ENCODE measurements at regions not wholly inside any gene's neighbourhood (a gene's known extent, or its start where the extent isn't known, plus 50 kb on each side); places are given as distances from the start of the nearest gene placed in this dataset.

DNA sequence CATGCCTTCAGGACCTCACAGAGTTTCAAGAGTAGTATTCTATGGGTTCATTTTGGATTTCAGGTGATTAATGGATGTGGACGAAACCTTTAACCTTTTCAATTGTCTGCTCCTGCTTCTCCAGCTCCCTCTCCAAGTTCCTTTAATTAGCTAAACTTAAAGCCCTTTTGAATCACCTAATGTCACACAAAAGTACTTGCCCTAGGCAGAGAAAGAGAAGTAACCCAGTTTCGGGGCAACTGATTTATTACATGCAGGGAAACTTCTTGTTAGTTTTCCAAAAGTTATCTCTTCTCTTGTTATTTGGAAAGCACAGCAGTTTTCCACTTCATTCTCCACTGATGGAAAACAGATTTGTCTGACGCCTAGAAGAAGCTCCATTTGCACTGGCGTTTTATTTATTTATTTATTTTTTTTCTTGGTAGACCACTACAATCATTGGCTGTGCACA is 407.7 kb upstream of the JARID2 start:
- peaks cover 0 to 3% (median 0%) of the 10 kb centered on the region in 11 donors for H3K9me3 Mint-ChIP-seq
- POLR2A ChIA-PET: no interaction called here

DNA sequence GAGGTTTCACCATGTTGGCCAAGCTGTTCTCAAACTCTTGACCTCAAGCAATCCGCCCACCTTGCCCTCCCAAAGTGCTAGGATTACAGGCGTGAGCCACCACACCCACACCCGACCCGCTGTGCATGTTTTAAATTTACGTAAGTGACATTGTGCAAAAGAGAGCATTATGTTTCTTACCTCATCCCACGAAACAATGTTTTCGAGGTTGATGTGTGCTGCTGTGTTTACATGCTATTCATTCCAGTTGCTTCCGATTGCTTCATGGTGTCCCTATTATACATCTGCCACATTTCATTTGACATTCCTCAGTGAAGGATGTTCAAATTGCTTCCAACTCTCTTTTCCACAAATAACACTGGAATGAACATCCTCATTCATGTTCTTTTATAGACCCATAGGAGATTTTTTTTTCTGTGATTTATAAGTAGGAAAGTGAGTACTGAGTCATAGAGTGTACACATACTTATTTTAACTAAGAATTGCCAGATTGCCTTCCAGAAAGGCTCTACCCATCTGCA is 403.9 kb upstream of the JARID2 start:
- H3K27me3 ChIP-seq (ENCODE audit: control insufficient read depth in 2 of 2, insufficient read depth in 2 of 2, low read length in 2 of 2): no peaks in the 10 kb centered on the region
- POLR2A ChIA-PET: no interaction called here
- DNase-seq: no peak
- Mint-ChIP-seq H3K4me1 (peaks cover 0 to 4% (median 0%) of the 10 kb centered on the region in 7 donors), H3K27ac (no peak overlapping the region), H3K4me3 (no peak overlapping the region), H3K9me3 (peaks cover 0 to 3% (median 0%) of the 10 kb centered on the region in 11 donors), H3K36me3 (peaks cover 0 to 4% (median 0%) of the 10 kb centered on the region in 5 donors), H3K27me3 (peaks cover 0 to 11% (median 0%) of the 10 kb centered on the region in 5 donors)
- H3K4me1 ChIP-seq (ENCODE audit: control insufficient read depth in 2 of 2, insufficient read depth in 2 of 2, low read length in 2 of 2): no peaks in the 10 kb centered on the region
- intact Hi-C loops (cut with micrococcal nuclease): no loop called here
- no peaks in the 10 kb centered on the region for H3K9me3 ChIP-seq (ENCODE audit: control insufficient read depth in 2 of 3, low read length in 3 of 3)
- no peaks in the 10 kb centered on the region for H3K36me3 ChIP-seq (ENCODE audit: control insufficient read depth in 2 of 3, insufficient read depth in 3 of 3, low read length in 3 of 3)
- H3K4me3 ChIP-seq (ENCODE audit: low read length): no peak overlapping the region
- peak; percentile 37 for ATAC-seq
- CTCF ChIA-PET: no interaction called here
- no peak overlapping the region for H3K27ac ChIP-seq (ENCODE audit: low read depth, low read length)

More for the DNA sequence above, 407.7 kb upstream of the JARID2 start:
- no peak overlapping the region for H3K27ac ChIP-seq (ENCODE audit: low read depth, low read length)
- no peak overlapping the region for H3K4me3 Mint-ChIP-seq
- DNase-seq (no peak), ATAC-seq (no peak)
- peaks cover 0 to 11% (median 0%) of the 10 kb centered on the region in 5 donors for H3K27me3 Mint-ChIP-seq
- H3K9me3 ChIP-seq (ENCODE audit: control insufficient read depth in 2 of 3, low read length in 3 of 3): no peaks in the 10 kb centered on the region
- H3K4me1 Mint-ChIP-seq: peaks cover 0 to 5% (median 0%) of the 10 kb centered on the region in 7 donors
- no peak overlapping the region for H3K27ac Mint-ChIP-seq
- intact Hi-C loops (cut with micrococcal nuclease): no loop called here
- H3K36me3 ChIP-seq (ENCODE audit: control insufficient read depth in 2 of 3, insufficient read depth in 3 of 3, low read length in 3 of 3): no peaks in the 10 kb centered on the region
- H3K4me1 ChIP-seq (ENCODE audit: control insufficient read depth in 2 of 2, insufficient read depth in 2 of 2, low read length in 2 of 2): no peaks in the 10 kb centered on the region
- CTCF ChIA-PET: interaction anchor here (0.6 kb wide), 1 partner anchor 26 kb away, joined by 4 read pairs; no protein-coding TSS in a partner anchor
- H3K36me3 Mint-ChIP-seq: peaks cover 0 to 2% (median 0%) of the 10 kb centered on the region in 5 donors
- no peaks in the 10 kb centered on the region for H3K27me3 ChIP-seq (ENCODE audit: control insufficient read depth in 2 of 2, insufficient read depth in 2 of 2, low read length in 2 of 2)
- H3K4me3 ChIP-seq (ENCODE audit: low read length): no peak overlapping the region

DNA sequence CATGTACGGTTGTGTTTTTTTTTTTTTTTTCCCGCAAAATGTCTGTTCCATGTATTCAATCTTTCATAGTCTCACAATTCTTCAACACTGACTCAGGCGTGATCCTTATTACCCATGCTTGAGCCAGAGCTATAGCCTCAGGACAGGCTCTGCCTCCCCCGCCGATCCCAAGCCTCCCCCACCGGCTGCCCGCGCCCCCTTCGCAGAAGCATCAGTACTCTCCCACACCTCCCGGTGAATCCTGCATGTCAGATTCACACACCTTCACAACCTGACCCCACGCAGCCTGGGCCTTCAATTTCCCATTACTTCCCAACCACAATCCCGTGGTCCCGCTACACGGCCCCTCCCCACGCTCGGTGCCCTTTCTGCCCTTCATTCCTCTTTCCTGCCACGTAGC is 401.5 kb upstream of the JARID2 start:
- POLR2A ChIA-PET: no interaction called here
- no peak for ATAC-seq

DNA sequence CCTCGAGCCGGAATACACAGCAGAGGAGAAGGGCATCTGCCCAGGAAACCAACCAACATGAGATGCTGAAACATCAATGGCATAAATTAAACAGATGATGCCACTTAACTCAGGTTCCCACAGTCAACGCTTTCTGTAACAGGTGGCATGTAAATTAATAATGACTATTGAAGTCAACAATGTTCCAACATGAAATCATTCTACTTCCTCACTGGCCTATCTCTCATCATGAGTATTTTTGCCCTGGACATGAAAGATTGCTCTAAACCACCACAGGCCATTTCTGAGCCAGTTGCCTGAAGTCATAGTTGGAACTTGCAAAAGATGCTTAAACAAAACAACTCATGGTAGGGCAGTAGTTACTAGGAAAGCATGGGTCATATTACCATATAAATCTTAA is 397.9 kb upstream of the JARID2 start:
- H3K9me3 Mint-ChIP-seq: peaks cover 0 to 2% (median 0%) of the 10 kb centered on the region in 11 donors
- no peaks in the 10 kb centered on the region for H3K4me1 ChIP-seq (ENCODE audit: control insufficient read depth in 2 of 2, insufficient read depth in 2 of 2, low read length in 2 of 2)
- H3K27ac ChIP-seq (ENCODE audit: low read depth, low read length): no peak overlapping the region
- no peak overlapping the region for H3K27ac Mint-ChIP-seq
- intact Hi-C loops (cut with micrococcal nuclease): no loop called here
- ChIA-PET POLR2A (no interaction called here), CTCF (no interaction called here)
- ATAC-seq (no peak), DNase-seq (no peak)
- H3K4me3 Mint-ChIP-seq: no peak overlapping the region
- no peaks in the 10 kb centered on the region for H3K36me3 ChIP-seq (ENCODE audit: control insufficient read depth in 2 of 3, insufficient read depth in 3 of 3, low read length in 3 of 3)
- H3K36me3 Mint-ChIP-seq: peaks cover 0 to 4% (median 0%) of the 10 kb centered on the region in 5 donors
- H3K4me1 Mint-ChIP-seq: no peaks in the 10 kb centered on the region
- H3K27me3 Mint-ChIP-seq: peaks cover 0 to 2% (median 0%) of the 10 kb centered on the region in 5 donors
- H3K9me3 ChIP-seq (ENCODE audit: control insufficient read depth in 2 of 3, low read length in 3 of 3): no peaks in the 10 kb centered on the region
- no peak overlapping the region for H3K4me3 ChIP-seq (ENCODE audit: low read length)
- H3K27me3 ChIP-seq (ENCODE audit: control insufficient read depth in 2 of 2, insufficient read depth in 2 of 2, low read length in 2 of 2): no peaks in the 10 kb centered on the region

More for the DNA sequence above, 401.5 kb upstream of the JARID2 start:
- peak overlapping the region in 1 of 9 donors; percentile 25 for H3K27ac Mint-ChIP-seq
- H3K4me1 Mint-ChIP-seq: peaks cover 0 to 4% (median 0%) of the 10 kb centered on the region in 7 donors
- H3K36me3 Mint-ChIP-seq: peaks cover 0 to 4% (median 0%) of the 10 kb centered on the region in 5 donors
- Histone ChIP-seq H3K36me3 (ENCODE audit: control insufficient read depth in 2 of 3, insufficient read depth in 3 of 3, low read length in 3 of 3) (no peaks in the 10 kb centered on the region), H3K9me3 (ENCODE audit: control insufficient read depth in 2 of 3, low read length in 3 of 3) (no peaks in the 10 kb centered on the region), H3K4me1 (ENCODE audit: control insufficient read depth in 2 of 2, insufficient read depth in 2 of 2, low read length in 2 of 2) (no peaks in the 10 kb centered on the region), H3K27me3 (ENCODE audit: control insufficient read depth in 2 of 2, insufficient read depth in 2 of 2, low read length in 2 of 2) (no peaks in the 10 kb centered on the region), H3K27ac (ENCODE audit: low read depth, low read length) (no peak overlapping the region), H3K4me3 (ENCODE audit: low read length) (no peak overlapping the region)
- CTCF ChIA-PET: interaction anchor here (0.7 kb wide), 1 partner anchor 29 kb away, joined by 6 read pairs; no protein-coding TSS in a partner anchor
- DNase-seq: no peak
- intact Hi-C loops (cut with micrococcal nuclease): no loop called here
- no peak overlapping the region for H3K4me3 Mint-ChIP-seq
- peaks cover 0 to 5% (median 0%) of the 10 kb centered on the region in 11 donors for H3K9me3 Mint-ChIP-seq
- peaks cover 0 to 5% (median 0%) of the 10 kb centered on the region in 5 donors for H3K27me3 Mint-ChIP-seq

DNA sequence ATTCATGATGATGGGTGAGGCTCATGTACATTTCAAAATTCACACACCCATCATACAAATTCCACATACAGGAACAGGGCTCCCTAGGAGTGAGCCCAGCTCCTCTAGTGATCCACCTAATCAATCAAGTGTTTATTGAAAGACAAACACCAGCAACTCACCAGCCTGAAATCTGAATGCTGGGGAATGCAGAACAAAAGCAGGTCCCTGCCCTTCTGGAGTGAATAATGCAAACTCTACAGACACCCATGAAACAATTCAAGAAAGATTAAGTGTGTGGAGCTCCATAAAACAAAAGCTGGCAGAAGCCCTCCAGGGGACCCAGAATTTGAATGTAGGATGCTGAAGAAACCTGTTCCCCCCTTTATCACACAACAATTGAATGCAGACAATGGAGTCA is 396.7 kb upstream of the JARID2 start:
- no peaks in the 10 kb centered on the region for H3K9me3 ChIP-seq (ENCODE audit: control insufficient read depth in 2 of 3, low read length in 3 of 3)
- H3K27me3 Mint-ChIP-seq: peaks cover 0 to 2% (median 0%) of the 10 kb centered on the region in 5 donors
- H3K9me3 Mint-ChIP-seq: peaks cover 0 to 2% (median 0%) of the 10 kb centered on the region in 11 donors
- no peak overlapping the region for H3K4me3 ChIP-seq (ENCODE audit: low read length)
- no peaks in the 10 kb centered on the region for H3K4me1 Mint-ChIP-seq
- H3K27ac ChIP-seq (ENCODE audit: low read depth, low read length): no peak overlapping the region
- H3K36me3 Mint-ChIP-seq: peaks cover 0 to 4% (median 0%) of the 10 kb centered on the region in 5 donors
- POLR2A ChIA-PET: no interaction called here
- H3K4me1 ChIP-seq (ENCODE audit: control insufficient read depth in 2 of 2, insufficient read depth in 2 of 2, low read length in 2 of 2): no peaks in the 10 kb centered on the region
- no peak overlapping the region for H3K4me3 Mint-ChIP-seq
- intact Hi-C loops (cut with micrococcal nuclease): no loop called here
- DNase-seq (no peak), ATAC-seq (no peak)
- H3K27ac Mint-ChIP-seq: no peak overlapping the region
- CTCF ChIA-PET: no interaction called here
- H3K36me3 ChIP-seq (ENCODE audit: control insufficient read depth in 2 of 3, insufficient read depth in 3 of 3, low read length in 3 of 3): no peaks in the 10 kb centered on the region
- no peaks in the 10 kb centered on the region for H3K27me3 ChIP-seq (ENCODE audit: control insufficient read depth in 2 of 2, insufficient read depth in 2 of 2, low read length in 2 of 2)

DNA sequence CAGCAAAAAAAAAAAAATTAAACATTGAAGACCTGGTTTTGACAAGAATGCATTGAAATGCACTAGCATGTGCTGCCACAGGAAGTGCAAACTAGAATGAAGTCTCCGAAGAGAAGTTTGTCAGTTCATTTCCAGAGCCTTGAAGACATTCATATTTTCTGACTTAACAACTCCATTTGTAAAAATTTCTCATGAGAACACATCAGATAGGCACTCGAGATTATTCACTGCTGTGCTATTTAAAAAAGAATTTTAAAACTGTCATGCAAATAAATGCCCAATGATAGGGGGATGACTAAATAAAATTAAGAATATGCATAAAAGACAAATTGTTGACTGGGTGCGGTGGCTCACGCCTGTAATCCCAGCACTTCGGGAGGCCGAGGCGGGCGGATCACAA is 394.6 kb upstream of the JARID2 start:
- ChIA-PET CTCF (no interaction called here), POLR2A (no interaction called here)
- Histone ChIP-seq H3K27me3 (ENCODE audit: control insufficient read depth in 2 of 2, insufficient read depth in 2 of 2, low read length in 2 of 2) (no peaks in the 10 kb centered on the region), H3K4me1 (ENCODE audit: control insufficient read depth in 2 of 2, insufficient read depth in 2 of 2, low read length in 2 of 2) (no peaks in the 10 kb centered on the region), H3K4me3 (ENCODE audit: low read length) (no peak overlapping the region), H3K27ac (ENCODE audit: low read depth, low read length) (no peak overlapping the region), H3K9me3 (ENCODE audit: control insufficient read depth in 2 of 3, low read length in 3 of 3) (no peaks in the 10 kb centered on the region), H3K36me3 (ENCODE audit: control insufficient read depth in 2 of 3, insufficient read depth in 3 of 3, low read length in 3 of 3) (no peaks in the 10 kb centered on the region)
- intact Hi-C loops (cut with micrococcal nuclease): no loop called here
- DNase-seq: no peak
- no peak for ATAC-seq
- no peak overlapping the region for H3K4me3 Mint-ChIP-seq
- H3K36me3 Mint-ChIP-seq: no peaks in the 10 kb centered on the region
- peaks cover 0 to 2% (median 0%) of the 10 kb centered on the region in 5 donors for H3K27me3 Mint-ChIP-seq
- peaks cover 0 to 2% (median 0%) of the 10 kb centered on the region in 11 donors for H3K9me3 Mint-ChIP-seq
- H3K4me1 Mint-ChIP-seq: peaks cover 0 to 7% (median 0%) of the 10 kb centered on the region in 7 donors
- no peak overlapping the region for H3K27ac Mint-ChIP-seq

DNA sequence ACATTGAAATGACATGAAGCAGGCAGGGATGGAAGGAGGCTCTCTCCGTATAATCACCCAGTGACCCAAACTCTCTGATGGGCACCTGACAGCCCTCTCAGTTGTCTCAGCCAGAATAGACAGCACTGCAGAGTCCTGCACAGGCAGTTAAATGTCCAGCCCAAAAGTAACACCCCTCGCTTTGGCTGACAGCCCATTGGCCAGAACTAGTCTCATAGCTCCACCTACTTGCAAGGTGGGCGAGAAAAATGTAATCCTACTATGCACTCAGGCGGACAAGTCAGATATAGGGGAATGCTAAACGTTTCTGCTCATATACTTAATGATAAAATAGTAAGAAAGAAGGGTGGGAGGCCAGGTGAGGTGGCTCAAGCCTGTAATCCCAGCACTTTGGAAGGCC is 393.5 kb upstream of the JARID2 start:
- Histone ChIP-seq H3K27me3 (ENCODE audit: control insufficient read depth in 2 of 2, insufficient read depth in 2 of 2, low read length in 2 of 2) (no peaks in the 10 kb centered on the region), H3K9me3 (ENCODE audit: control insufficient read depth in 2 of 3, low read length in 3 of 3) (no peaks in the 10 kb centered on the region), H3K4me3 (ENCODE audit: low read length) (no peak overlapping the region), H3K4me1 (ENCODE audit: control insufficient read depth in 2 of 2, insufficient read depth in 2 of 2, low read length in 2 of 2) (peaks cover 7 to 9% of the 10 kb centered on the region in 2 donors), H3K27ac (ENCODE audit: low read depth, low read length) (no peak overlapping the region), H3K36me3 (ENCODE audit: control insufficient read depth in 2 of 3, insufficient read depth in 3 of 3, low read length in 3 of 3) (no peaks in the 10 kb centered on the region)
- DNase-seq (no peak), ATAC-seq (no peak)
- Mint-ChIP-seq H3K4me1 (peaks cover 4 to 17% (median 7%) of the 10 kb centered on the region in 7 donors), H3K4me3 (no peak overlapping the region), H3K27ac (no peak overlapping the region), H3K9me3 (peaks cover 0 to 2% (median 0%) of the 10 kb centered on the region in 11 donors), H3K36me3 (no peaks in the 10 kb centered on the region), H3K27me3 (peaks cover 0 to 2% (median 0%) of the 10 kb centered on the region in 5 donors)
- ChIA-PET POLR2A (no interaction called here), CTCF (interaction anchor here (0.6 to 0.7 kb wide), 2 partner anchors 309 to 640 kb away, joined by 3 read pairs; no protein-coding TSS in a partner anchor)
- intact Hi-C loops (cut with micrococcal nuclease): no loop called here

All from naive thymus-derived CD4-positive, alpha-beta T cell (primary cell).